ENCODE measurements at regions not wholly inside any gene's neighbourhood (a gene's known extent, or its start where the extent isn't known, plus 50 kb on each side); places are given as distances from the start of the nearest gene placed in this dataset.

DNA sequence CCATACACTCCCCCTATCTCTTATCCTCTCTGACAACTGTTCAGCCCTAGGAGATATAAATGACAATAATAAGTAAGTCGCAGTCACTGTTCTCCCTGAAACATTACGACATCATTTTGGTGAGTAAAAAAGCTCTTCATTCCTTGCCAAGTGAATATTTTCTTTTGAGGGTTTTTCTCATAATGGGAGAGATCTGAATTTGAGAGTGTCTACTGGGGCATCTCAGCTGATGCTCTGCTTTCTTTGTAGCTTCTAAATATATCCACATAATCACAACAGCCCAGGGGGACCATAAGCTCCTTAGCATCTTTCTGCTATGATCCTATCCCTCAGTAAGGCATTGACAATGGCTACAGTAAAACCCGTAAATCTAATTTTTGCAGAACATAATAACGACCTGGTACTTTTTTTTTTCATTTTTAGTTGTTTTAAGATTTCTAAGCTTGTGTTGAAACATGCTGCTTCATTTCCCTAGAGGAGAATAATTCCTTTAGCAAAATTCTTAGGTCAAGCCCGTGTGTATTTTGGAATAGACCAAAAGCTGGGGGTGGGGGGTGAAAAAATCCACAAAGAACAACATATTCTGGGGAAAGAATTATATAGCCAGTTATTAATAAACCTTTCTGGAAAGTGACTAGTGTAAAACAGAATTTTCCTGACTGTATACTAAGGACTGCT lies 78.1 kb upstream of the GPM6B start:
- no peak for DNase-seq (ENCODE audit: low read depth, low spot score)
- H3K36me3 ChIP-seq (ENCODE audit: control insufficient read depth, insufficient read depth, low read length): no peaks in the 10 kb centered on the region
- CTCF ChIA-PET: no interaction called here

GRCh38 chrX:13893826-13894225 lies 76.9 kb upstream of the GPM6B start:
- no peak for DNase-seq (ENCODE audit: low read depth, low spot score)
- Histone ChIP-seq H3K36me3 (ENCODE audit: control insufficient read depth, insufficient read depth, low read length) (no peaks in the 10 kb centered on the region), H3K27me3 (ENCODE audit: control insufficient read depth, insufficient read depth, low read length) (no peaks in the 10 kb centered on the region), H3K4me1 (ENCODE audit: control insufficient read depth, insufficient read depth, low read length) (no peaks in the 10 kb centered on the region), H3K9me3 (ENCODE audit: control insufficient read depth, insufficient read depth, low read depth, low read length) (no peaks in the 10 kb centered on the region), H3K4me3 (ENCODE audit: low read depth in 2 of 2, low read length in 2 of 2) (no peak overlapping the region), H3K27ac (ENCODE audit: low read length) (no peak overlapping the region)
- in situ Hi-C loops (cut with HindIII; ENCODE audit: low pct_unique_long_range_greater_than_20kb, low sequenced_read_pairs): no loop called here
- ChIA-PET CTCF (no interaction called here), POLR2A (no interaction called here)
- TF ChIP-seq TCF7L2 (IDR thresholded peaks at IDR 0.05; ENCODE audit: low read depth, low read length): no peak
- TF ChIP-seq SIN3A (IDR thresholded peaks at IDR 0.05; ENCODE audit: borderline replicate concordance, insufficient read depth, low read depth, low read length): no peak
- TF ChIP-seq, protein P1, sequence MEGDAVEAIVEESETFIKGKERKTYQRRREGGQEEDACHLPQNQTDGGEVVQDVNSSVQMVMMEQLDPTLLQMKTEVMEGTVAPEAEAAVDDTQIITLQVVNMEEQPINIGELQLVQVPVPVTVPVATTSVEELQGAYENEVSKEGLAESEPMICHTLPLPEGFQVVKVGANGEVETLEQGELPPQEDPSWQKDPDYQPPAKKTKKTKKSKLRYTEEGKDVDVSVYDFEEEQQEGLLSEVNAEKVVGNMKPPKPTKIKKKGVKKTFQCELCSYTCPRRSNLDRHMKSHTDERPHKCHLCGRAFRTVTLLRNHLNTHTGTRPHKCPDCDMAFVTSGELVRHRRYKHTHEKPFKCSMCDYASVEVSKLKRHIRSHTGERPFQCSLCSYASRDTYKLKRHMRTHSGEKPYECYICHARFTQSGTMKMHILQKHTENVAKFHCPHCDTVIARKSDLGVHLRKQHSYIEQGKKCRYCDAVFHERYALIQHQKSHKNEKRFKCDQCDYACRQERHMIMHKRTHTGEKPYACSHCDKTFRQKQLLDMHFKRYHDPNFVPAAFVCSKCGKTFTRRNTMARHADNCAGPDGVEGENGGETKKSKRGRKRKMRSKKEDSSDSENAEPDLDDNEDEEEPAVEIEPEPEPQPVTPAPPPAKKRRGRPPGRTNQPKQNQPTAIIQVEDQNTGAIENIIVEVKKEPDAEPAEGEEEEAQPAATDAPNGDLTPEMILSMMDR (IDR thresholded peaks at IDR 0.05): no peak
- no peak for TF ChIP-seq POLR2AphosphoS5 (IDR thresholded peaks at IDR 0.05; ENCODE audit: low read depth, low read length)
- TF ChIP-seq, protein P2, sequence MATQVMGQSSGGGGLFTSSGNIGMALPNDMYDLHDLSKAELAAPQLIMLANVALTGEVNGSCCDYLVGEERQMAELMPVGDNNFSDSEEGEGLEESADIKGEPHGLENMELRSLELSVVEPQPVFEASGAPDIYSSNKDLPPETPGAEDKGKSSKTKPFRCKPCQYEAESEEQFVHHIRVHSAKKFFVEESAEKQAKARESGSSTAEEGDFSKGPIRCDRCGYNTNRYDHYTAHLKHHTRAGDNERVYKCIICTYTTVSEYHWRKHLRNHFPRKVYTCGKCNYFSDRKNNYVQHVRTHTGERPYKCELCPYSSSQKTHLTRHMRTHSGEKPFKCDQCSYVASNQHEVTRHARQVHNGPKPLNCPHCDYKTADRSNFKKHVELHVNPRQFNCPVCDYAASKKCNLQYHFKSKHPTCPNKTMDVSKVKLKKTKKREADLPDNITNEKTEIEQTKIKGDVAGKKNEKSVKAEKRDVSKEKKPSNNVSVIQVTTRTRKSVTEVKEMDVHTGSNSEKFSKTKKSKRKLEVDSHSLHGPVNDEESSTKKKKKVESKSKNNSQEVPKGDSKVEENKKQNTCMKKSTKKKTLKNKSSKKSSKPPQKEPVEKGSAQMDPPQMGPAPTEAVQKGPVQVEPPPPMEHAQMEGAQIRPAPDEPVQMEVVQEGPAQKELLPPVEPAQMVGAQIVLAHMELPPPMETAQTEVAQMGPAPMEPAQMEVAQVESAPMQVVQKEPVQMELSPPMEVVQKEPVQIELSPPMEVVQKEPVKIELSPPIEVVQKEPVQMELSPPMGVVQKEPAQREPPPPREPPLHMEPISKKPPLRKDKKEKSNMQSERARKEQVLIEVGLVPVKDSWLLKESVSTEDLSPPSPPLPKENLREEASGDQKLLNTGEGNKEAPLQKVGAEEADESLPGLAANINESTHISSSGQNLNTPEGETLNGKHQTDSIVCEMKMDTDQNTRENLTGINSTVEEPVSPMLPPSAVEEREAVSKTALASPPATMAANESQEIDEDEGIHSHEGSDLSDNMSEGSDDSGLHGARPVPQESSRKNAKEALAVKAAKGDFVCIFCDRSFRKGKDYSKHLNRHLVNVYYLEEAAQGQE (IDR thresholded peaks at IDR 0.05; ENCODE audit: insufficient read depth in 1 of 2, low read depth in 2 of 2, low read length in 1 of 2): no peak
- BruUV-seq (replicated peaks): no TSS peak
- intact Hi-C loops (cut with micrococcal nuclease; ENCODE audit: unreplicated experiment): no loop called here
- ATAC-seq: no peak

More for the DNA sequence above, 78.1 kb upstream of the GPM6B start:
- POLR2A ChIA-PET: no interaction called here
- Histone ChIP-seq H3K4me1 (ENCODE audit: control insufficient read depth, insufficient read depth, low read length) (no peaks in the 10 kb centered on the region), H3K9me3 (ENCODE audit: control insufficient read depth, insufficient read depth, low read depth, low read length) (no peaks in the 10 kb centered on the region), H3K27ac (ENCODE audit: low read length) (no peak overlapping the region), H3K4me3 (ENCODE audit: low read depth in 2 of 2, low read length in 2 of 2) (no peak overlapping the region), H3K27me3 (ENCODE audit: control insufficient read depth, insufficient read depth, low read length) (no peaks in the 10 kb centered on the region)
- intact Hi-C loops (cut with micrococcal nuclease; ENCODE audit: unreplicated experiment) (no loop called here), in situ Hi-C loops (cut with HindIII; ENCODE audit: low pct_unique_long_range_greater_than_20kb, low sequenced_read_pairs) (no loop called here)
- no TSS peak for BruUV-seq (replicated peaks)
- no peak for ATAC-seq
- TF ChIP-seq SIN3A (IDR thresholded peaks at IDR 0.05; ENCODE audit: borderline replicate concordance, insufficient read depth, low read depth, low read length) (no peak), POLR2AphosphoS5 (IDR thresholded peaks at IDR 0.05; ENCODE audit: low read depth, low read length) (no peak), TCF7L2 (IDR thresholded peaks at IDR 0.05; ENCODE audit: low read depth, low read length) (no peak)
- TF ChIP-seq, protein P2 (IDR thresholded peaks at IDR 0.05; ENCODE audit: insufficient read depth in 1 of 2, low read depth in 2 of 2, low read length in 1 of 2): no peak
- TF ChIP-seq, protein P1 (IDR thresholded peaks at IDR 0.05): no peak
